ENCODE measurements at regions not wholly inside any gene's neighbourhood (a gene's known extent, or its start where the extent isn't known, plus 50 kb on each side); places are given as distances from the start of the nearest gene placed in this dataset.

DNA sequence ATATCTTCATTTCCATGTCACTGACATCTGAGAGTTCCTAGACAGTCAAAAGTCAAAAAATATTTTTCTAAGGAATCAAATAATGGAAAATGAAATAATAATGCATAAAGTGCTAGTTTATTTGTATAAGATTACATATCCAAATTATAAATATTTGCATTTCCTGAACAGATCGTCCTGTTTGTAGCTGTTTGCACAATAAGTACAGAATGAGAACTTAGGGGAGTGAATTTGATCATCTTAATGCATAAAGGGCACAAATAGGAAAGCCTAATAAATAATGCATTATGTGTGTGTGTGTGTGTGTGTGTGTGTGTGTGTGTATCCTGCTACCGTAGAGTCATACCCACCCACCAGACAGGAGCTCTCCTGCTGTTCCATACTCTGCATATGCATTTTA, 521.0 kb upstream of the EPHA7 start:
- TF ChIP-seq CTCF (optimal IDR thresholded peaks at IDR 0.05 in 1 of 3, IDR thresholded peaks at IDR 0.05 in 1 of 3, conservative IDR thresholded peaks at IDR 0.05 in 1 of 3; ENCODE audit: extremely low read depth in 1 of 3, insufficient read depth in 2 of 3, low read length in 3 of 3) (no peak), EZH2 (IDR thresholded peaks at IDR 0.05; ENCODE audit: low read length) (no peak)
